IMR-90 (cell line): ENCODE measurements at regions not wholly inside any gene's neighbourhood (a gene's known extent, or its start where the extent isn't known, plus 50 kb on each side); places are given as distances from the start of the nearest gene placed in this dataset.

Experiments
- ATAC-seq: fragments of 200-7000 bp; cut with Tn5 transposase; 2 replicates; pipeline ENCODE4 v1.9.1; 2020; ENCODE audit warnings: low read depth, mild to moderate bottlenecking, moderate library complexity
- BruUV-seq: library from RNA; stranded (reverse); fragments of 400-500 nt; replicated peaks from 2 replicates; lab custom pipeline; 2021; lab: Mats Ljungman, UMichigan
- CTCF ChIA-PET: fragments of 300-600 bp; formaldehyde crosslinking; extraction: SDS; loops from one replicate; lab custom pipeline; 2021; ENCODE audit warnings: antibody characterized with exemption; lab: Yijun Ruan, JAX
- POLR2A ChIA-PET: fragments of 300-600 bp; sonication (Branson Sonifier 250); formaldehyde crosslinking; loops from one replicate; lab custom pipeline; 2022; ENCODE audit warnings: antibody characterized with exemption; ENCODE audit not compliant: unreplicated experiment; lab: Charles Lee
- DNase-seq: peaks from one replicate; pipeline ENCODE4 v3.0.0; 2013
- H2AFZ ChIP-seq: replicated peaks from 2 replicates; pipeline ENCODE3; 2013; ENCODE audit warnings: low read length, mild to moderate bottlenecking; ENCODE audit not compliant: poor library complexity
- H2AK5ac ChIP-seq: 2 replicates; pipeline ENCODE4 v1.6.1; 2013; ENCODE audit warnings: low read depth, low read length, inconsistent platforms
- H2AK9ac ChIP-seq: replicated peaks from 2 replicates; pipeline ENCODE3; 2013; ENCODE audit warnings: mild to moderate bottlenecking, low read depth, low read length, moderate library complexity; ENCODE audit not compliant: poor library complexity
- H2BK120ac ChIP-seq: 2 replicates; pipeline ENCODE4 v1.6.1; 2013; ENCODE audit warnings: low read depth, low read length, inconsistent platforms
- H2BK15ac ChIP-seq: 3 replicates; pipeline ENCODE4 v1.6.1; 2013; ENCODE audit warnings: low read depth, low read length, inconsistent platforms
- H2BK20ac ChIP-seq: 2 replicates; pipeline ENCODE4 v1.6.1; 2013; ENCODE audit warnings: low read depth, mild to moderate bottlenecking, inconsistent platforms, low read length, moderate library complexity
- H2BK5ac ChIP-seq: 2 replicates; pipeline ENCODE4 v1.6.1; 2013; ENCODE audit warnings: mild to moderate bottlenecking, low read depth, low read length, inconsistent platforms; ENCODE audit not compliant: poor library complexity, severe bottlenecking
- H3K14ac ChIP-seq: replicated peaks from 2 replicates; pipeline ENCODE4 v1.6.1; 2013; ENCODE audit warnings: low read depth, low read length, inconsistent platforms
- H3K18ac ChIP-seq: 2 replicates; pipeline ENCODE4 v1.6.1; 2013; ENCODE audit warnings: low read depth, low read length, control low read depth
- H3K23ac ChIP-seq: 2 replicates; pipeline ENCODE4 v1.6.1; 2013; ENCODE audit warnings: low read depth, low read length, inconsistent platforms
- H3K27ac ChIP-seq: 2 replicates; pipeline ENCODE4 v1.5.1; 2013; ENCODE audit warnings: mild to moderate bottlenecking, control low read depth, low read length; ENCODE audit not compliant: insufficient read depth
- H3K27me3 ChIP-seq: 2 replicates; pipeline ENCODE4 v1.6.1; 2013; ENCODE audit warnings: low read length; ENCODE audit not compliant: control insufficient read depth, insufficient read depth
- H3K36me3 ChIP-seq: 2 replicates; pipeline ENCODE4 v1.6.1; 2013; ENCODE audit warnings: low read length, mixed read lengths; ENCODE audit not compliant: control insufficient read depth, insufficient read depth
- H3K4ac ChIP-seq: 2 replicates; pipeline ENCODE4 v1.6.1; 2013; ENCODE audit warnings: low read depth, low read length, inconsistent platforms
- H3K4me1 ChIP-seq: 2 replicates; pipeline ENCODE4 v1.6.1; 2013; ENCODE audit warnings: low read length, mixed read lengths; ENCODE audit not compliant: control insufficient read depth, insufficient read depth
- H3K4me2 ChIP-seq: 2 replicates; pipeline ENCODE4 v1.6.1; 2013; ENCODE audit warnings: low read depth, mild to moderate bottlenecking, control low read depth, low read length, moderate library complexity
- H3K4me3 ChIP-seq: 2 replicates; pipeline ENCODE4 v1.5.1; 2013; ENCODE audit warnings: low read depth, mild to moderate bottlenecking, control low read depth, low read length, moderate library complexity; ENCODE audit not compliant: insufficient read depth
- H3K56ac ChIP-seq: 2 replicates; pipeline ENCODE4 v1.6.1; 2013; ENCODE audit warnings: low read length, inconsistent platforms; ENCODE audit not compliant: insufficient read depth; ENCODE audit errors: extremely low read depth
- H3K79me1 ChIP-seq, 2 experiments: 2 replicates each; pipeline ENCODE4 v1.6.1; 2013; ENCODE audit warnings: low read length in 2 of 2, inconsistent platforms in 1 of 2, low read depth in 1 of 2
- H3K9ac ChIP-seq: 2 replicates; pipeline ENCODE4 v1.6.1; 2013; ENCODE audit warnings: low read depth, low read length, control low read depth
- H3K9me1 ChIP-seq: 2 replicates; pipeline ENCODE4 v1.6.1; 2013; ENCODE audit warnings: low read length, inconsistent platforms; ENCODE audit not compliant: insufficient read depth
- H3K9me3 ChIP-seq: 2 replicates; pipeline ENCODE4 v1.6.1; 2013; ENCODE audit warnings: low read length; ENCODE audit not compliant: control insufficient read depth, insufficient read depth
- H4K20me1 ChIP-seq: 2 replicates; pipeline ENCODE4 v1.6.1; 2013; ENCODE audit warnings: low read length, inconsistent platforms; ENCODE audit not compliant: insufficient read depth
- H4K5ac ChIP-seq: 2 replicates; pipeline ENCODE4 v1.6.1; 2013; ENCODE audit warnings: mild to moderate bottlenecking, low read depth, low read length, control low read depth
- H4K8ac ChIP-seq, 2 experiments: 2 replicates each; pipeline ENCODE4 v1.6.1; 2013; ENCODE audit warnings: low read depth in 2 of 2, low read length in 2 of 2, control low read depth in 1 of 2, inconsistent platforms in 1 of 2
- H4K91ac ChIP-seq: 2 replicates; pipeline ENCODE4 v1.6.1; 2013; ENCODE audit warnings: low read depth, low read length, inconsistent platforms; ENCODE audit not compliant: insufficient read depth
- CHD1 ChIP-seq: IDR thresholded peaks from 2 replicates; pipeline ENCODE4 v1.6.1; 2012; ENCODE audit warnings: low read depth, low read length, improper control_type of control experiment
- CTCF ChIP-seq: conservative IDR thresholded peaks from 2 replicates; pipeline ENCODE4 v1.5.1; 2012; ENCODE audit warnings: mild to moderate bottlenecking, low read depth, low read length, improper control_type of control experiment
- MAFK ChIP-seq: IDR thresholded peaks from 2 replicates; pipeline ENCODE4 v1.6.1; 2012; ENCODE audit warnings: low read depth, low read length, improper control_type of control experiment
- MXI1 ChIP-seq: IDR thresholded peaks from 2 replicates; pipeline ENCODE4 v1.6.1; 2012; ENCODE audit warnings: low read depth, mild to moderate bottlenecking, low read length, moderate library complexity, borderline replicate concordance
- dilution Hi-C: fragments of 300-500 bp; cut with HindIII; formaldehyde crosslinking; loops from one replicate; pipeline ENCODE4 v1.14.3; 2018; ENCODE audit warnings: low sequenced_read_pairs; ENCODE audit not compliant: unreplicated experiment
- in situ Hi-C: fragments of 300-500 bp; cut with MboI; formaldehyde crosslinking; loops from 3 replicates; pipeline ENCODE4 v1.14.3; 2019; ENCODE audit warnings: low sequenced_read_pairs, inconsistent platforms, mixed read lengths
- intact Hi-C: fragments of 100-400 bp; cut with micrococcal nuclease; formaldehyde crosslinking; loops from 2 replicates; pipeline ENCODE4 v1.10.0; 2022

- H2BK5ac ChIP-seq, result no peak overlapping the region
- H3K18ac ChIP-seq, result no peak overlapping the region
- ChIA-PET POLR2A (no interaction called here), CTCF (no interaction called here)
- no peaks in the 10 kb centered on the region for H3K27me3 ChIP-seq
- no peak overlapping the region for H3K27ac ChIP-seq
- H3K9me1 ChIP-seq, result no peaks in the 10 kb centered on the region
- H2AFZ ChIP-seq, result no peak overlapping the region
- H4K91ac ChIP-seq, result no peak overlapping the region
- no peak overlapping the region for H2AK5ac ChIP-seq
- no peak overlapping the region for H3K23ac ChIP-seq
- no peak overlapping the region for H4K8ac ChIP-seq
- BruUV-seq, result no TSS peak
- H3K36me3 ChIP-seq, result no peaks in the 10 kb centered on the region
- H3K4ac ChIP-seq, result no peak overlapping the region
- H3K4me1 ChIP-seq, result no peaks in the 10 kb centered on the region
- no peak overlapping the region for H2BK20ac ChIP-seq
- H3K56ac ChIP-seq, result no peak overlapping the region
- H3K4me3 ChIP-seq, result no peak overlapping the region
- no peak overlapping the region for H4K5ac ChIP-seq
- H3K14ac ChIP-seq, result no peak overlapping the region
- no peaks in the 10 kb centered on the region for H4K20me1 ChIP-seq
- TF ChIP-seq MXI1, result no peak
- peak; percentile 53 for TF ChIP-seq MAFK
- no peak for TF ChIP-seq CTCF
- TF ChIP-seq CHD1, result no peak
- no peak overlapping the region for H2AK9ac ChIP-seq
- no peaks in the 10 kb centered on the region for H3K79me1 ChIP-seq
- DNase-seq (no peak), ATAC-seq (no peak)
- dilution Hi-C loops (no loop called here), intact Hi-C loops (no loop called here), in situ Hi-C loops (no loop called here)
- H3K9ac ChIP-seq, result no peak overlapping the region
- no peak overlapping the region for H2BK15ac ChIP-seq
- H3K4me2 ChIP-seq, result no peak overlapping the region
- peaks cover 13% of the 10 kb centered on the region for H3K9me3 ChIP-seq
- H2BK120ac ChIP-seq, result no peak overlapping the region
Measured at GRCh38 chr1:166340709-166341108, 173.9 kb upstream of the FAM78B start.
